ENCODE measurements at regions not wholly inside any gene's neighbourhood (a gene's known extent, or its start where the extent isn't known, plus 50 kb on each side); places are given as distances from the start of the nearest gene placed in this dataset.
"Not testable (repeated sequence)": the region's sequence is repeated elsewhere in the genome, so short reads cannot be mapped to it uniquely, and the experiment has no call there.

DNA sequence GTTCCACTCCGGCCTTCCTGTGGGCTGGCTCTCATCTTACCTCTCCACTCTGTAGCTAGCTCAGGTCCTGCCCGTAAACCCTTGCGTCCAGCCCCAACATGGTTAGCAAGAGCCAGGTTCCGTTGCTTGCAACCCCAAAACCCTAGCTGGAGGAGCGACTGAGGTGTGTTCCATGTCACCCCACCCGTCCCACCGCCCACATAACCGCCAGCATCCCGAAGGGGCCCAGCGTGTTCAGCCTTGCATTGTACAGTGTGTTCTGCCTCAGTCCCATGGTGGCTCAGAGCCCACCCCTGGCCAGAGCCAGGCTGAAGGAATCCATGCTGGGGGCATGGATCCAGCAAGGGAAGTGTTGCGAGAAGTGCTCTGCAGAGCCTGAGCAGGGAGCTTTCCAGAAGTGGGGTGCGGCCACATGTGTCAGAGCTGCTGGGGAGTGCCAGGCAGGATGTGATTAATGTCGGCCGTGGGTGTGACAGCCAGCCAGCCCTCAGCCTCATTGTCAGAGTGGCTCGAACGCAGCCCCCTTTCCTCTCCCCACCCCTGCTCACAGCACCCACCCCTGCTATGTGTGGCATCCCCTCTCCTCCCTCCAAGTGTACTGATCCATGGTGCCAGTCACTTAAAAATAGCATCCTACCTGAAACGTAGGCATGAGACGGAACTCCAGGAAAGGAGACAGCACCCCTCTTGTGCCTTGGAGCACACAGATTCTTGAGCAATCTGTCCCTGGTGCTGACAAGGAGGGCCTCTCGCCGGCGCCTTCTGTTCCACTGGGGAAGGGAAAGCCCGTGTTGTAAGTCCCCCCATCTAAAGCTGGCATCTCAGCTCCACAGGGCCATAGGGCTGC is 158.9 kb downstream of the OR4M2 start:
- intact Hi-C loops (cut with DNase I) = not testable (repeated sequence)
- DNase-seq = peak in 3 of 10 donors; percentile 70 to 84 (median 73)

DNA sequence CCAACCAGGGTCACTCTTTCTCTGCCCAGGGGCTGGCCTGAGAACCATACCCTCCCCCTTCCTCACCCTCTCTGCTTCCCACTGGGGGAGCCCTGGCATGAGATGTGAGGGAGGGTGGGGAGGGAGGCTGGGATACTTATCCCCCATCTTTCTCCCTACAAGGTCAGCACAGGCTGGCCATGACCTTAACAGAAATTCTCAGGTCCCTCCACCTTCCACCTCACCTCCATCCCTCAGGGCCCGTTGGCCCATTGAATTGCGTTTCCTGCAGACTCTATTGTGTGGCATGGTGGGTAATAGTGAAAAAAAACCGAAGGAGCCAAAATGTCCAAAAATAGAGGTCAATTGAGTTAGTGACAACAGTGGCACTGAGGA is 159.5 kb downstream of the OR4M2 start:
- intact Hi-C loops (cut with DNase I) = no loop called here
- DNase-seq = peak in 2 of 10 donors; percentile 56 to 71

DNA sequence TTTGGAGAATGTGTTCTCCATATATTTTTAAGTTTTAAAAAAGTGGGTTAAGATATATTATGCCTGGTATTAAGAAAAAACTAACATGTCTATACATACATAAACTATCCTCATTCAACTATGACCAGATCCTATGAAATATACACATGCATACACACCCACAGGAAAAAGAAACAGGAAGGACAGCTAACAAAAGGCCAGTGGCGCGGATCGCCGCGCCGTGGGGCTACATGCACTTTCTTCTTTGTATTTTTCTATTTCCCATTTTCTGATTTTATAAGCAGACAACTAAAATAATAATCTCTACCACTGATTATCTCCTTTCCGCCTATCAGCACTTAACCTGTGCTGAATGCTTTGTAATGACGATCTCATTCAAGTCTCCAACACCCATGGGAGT is 160.1 kb downstream of the OR4M2 start:
- peak in 2 of 10 donors; percentile 52 to 80 for DNase-seq
- intact Hi-C loops (cut with DNase I) = no loop called here

DNA sequence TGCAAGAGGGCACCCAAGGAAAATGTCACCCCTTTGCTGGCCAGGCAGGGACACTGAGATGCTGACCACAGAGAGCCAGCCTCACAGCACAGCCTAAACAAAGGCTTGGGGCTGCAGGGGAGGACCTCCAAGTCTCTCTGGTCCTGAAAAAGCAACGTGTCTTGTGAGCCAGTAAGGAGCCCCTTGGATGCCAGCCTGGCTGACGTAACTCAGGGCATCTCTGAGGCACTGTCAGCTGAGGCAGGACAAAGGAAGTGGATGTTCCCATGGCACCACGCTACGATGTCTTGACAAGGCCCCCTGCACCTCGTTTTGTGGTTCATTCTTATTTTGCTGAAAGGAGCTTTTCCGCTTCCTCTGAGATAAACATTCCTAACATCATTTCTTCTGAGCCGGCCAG is 160.7 kb downstream of the OR4M2 start:
- DNase-seq = peak in 3 of 10 donors; percentile 73 to 86 (median 80)

DNA sequence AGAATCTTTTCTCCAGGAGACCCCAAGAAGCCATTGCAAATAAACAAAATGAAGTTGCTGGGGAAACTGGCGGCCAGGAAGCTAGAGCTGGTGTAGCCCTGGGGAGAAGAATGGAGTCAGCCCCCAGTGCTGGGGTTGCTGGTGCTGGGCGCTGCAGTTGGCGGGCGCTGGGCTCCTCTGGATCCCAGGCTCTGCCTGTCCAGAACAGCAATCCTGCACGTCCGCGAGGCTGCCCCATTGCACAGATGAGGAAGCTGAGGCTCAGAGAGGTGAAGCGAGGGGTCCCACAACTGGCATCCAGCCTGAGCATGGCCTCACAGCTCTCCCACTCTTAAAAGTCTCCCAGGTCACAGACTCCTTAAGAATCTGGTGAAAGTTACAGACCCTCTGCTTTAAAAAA is 161.1 kb downstream of the OR4M2 start:
- intact Hi-C loops (cut with DNase I) = no loop called here
- peak in 2 of 10 donors; percentile 76 to 84 for DNase-seq

More for the DNA sequence above, 160.7 kb downstream of the OR4M2 start:
- intact Hi-C loops (cut with DNase I) = no loop called here

DNA sequence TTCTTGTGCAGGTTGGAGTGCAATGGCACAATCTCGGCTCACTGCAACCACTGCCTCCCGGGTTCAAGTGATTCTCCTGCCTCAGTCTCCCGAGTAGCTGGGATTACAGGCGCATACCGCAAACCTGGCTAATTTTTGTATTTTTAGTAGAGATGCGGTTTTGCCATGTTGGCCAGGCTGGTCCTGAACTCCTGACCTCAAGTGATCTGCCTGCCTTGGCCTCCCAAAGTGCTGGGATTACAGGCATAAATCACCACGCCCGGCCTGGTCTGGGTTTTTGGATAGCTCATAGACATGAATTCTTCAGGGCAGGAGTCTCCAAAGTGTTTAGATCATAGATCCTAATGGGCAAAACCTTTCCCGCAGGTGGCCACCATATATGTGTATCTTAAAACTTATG is 162.0 kb downstream of the OR4M2 start:
- intact Hi-C loops (cut with DNase I) = not testable (repeated sequence)
- DNase-seq = peak in 2 of 10 donors; percentile 15 to 73

DNA sequence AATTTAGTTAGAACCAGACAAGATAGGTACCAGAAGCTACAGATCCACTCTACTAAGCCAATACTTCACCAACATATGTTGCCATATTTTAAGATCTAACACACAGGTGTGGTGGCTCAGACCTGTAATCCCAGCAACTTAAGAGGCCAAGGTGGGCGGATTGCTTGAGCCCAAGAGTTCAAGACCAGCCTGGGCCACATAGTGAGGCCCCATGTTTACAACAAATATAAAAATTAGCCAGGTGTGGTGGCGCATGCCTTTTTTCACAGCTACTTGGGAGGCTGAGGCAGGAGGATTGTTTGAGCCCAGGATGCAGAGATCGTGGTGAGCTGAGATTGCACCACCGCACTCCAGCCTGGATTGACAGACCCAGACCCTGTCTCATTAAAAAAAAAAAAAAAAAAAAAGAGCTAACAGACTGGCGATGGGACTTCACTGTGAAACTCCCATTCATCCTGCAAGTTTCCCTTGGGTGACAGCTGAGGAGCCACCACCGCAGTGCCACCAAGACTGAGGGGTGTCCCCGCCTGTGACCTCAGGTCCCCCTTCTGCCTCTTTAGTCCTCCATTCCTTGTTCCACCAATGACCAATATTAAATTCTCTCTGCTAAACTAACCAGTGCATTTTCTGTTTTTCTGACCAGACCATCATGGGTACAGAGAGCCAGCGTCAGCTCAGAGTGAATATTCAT is 163.3 kb downstream of the OR4M2 start:
- intact Hi-C loops (cut with DNase I) = no loop called here
- DNase-seq = peak in 3 of 10 donors; percentile 37 to 71 (median 69)

DNA sequence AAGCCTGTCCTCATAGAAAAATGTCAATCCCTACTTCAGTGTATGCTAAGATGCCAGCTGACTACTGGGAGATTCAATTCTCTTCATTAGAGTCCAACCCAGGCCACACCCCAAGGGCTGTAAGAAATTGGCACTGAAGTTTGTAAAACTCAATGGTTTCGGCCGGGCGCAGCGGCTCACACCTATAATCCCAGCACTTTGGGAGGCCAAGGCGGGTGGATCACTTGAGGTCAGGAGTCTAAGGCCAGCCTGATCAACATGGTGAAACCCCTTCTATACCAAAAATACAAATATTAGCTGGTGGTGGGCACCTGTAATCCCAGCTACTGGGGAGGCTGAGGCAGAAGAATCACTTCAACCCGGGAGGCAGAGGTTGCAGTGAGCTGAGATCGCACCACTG is 169.2 kb downstream of the OR4M2 start:
- intact Hi-C loops (cut with DNase I) = not testable (repeated sequence)
- DNase-seq = peak in 1 of 10 donors; percentile 81

DNA sequence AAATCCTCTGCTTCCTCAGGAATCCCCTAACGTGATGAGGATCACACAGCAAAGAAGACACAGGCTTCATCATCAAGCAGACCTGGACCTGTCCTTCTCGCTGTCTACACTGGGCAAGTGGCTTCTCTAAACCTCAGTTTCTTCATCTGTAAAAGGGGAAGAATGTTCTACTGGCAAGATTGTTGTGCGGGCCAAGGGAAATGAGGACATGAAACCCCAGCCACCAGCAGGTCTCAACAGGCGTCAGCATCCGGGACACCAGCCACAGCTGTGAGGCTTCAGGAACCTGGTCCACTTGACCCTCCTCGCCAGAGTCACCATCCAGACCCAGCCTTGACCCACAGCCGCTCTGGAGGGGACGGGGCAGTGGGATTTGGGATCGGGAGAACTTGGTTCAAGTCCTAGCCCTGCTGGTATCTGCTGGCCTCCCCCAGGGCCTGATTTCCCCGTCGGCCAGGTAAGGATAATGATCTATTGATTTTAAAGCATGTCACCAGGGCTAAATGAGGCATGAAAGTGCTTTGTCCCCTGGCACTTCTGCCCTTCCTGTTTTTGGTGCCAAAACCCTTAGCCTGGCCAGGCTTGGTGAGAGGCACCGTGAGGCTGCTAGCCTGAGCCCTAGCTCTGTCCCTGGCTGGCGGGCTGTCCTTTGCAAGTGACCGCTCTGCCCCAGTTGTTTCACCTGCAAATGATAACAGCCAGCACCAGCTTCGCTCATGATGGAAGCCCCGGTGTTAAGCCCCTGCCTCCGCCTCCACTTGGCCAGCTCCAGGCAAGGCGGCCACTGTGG is 170.4 kb downstream of the OR4M2 start:
- intact Hi-C loops (cut with DNase I) = not testable (repeated sequence)
- DNase-seq = peak in 1 of 10 donors; percentile 87

DNA sequence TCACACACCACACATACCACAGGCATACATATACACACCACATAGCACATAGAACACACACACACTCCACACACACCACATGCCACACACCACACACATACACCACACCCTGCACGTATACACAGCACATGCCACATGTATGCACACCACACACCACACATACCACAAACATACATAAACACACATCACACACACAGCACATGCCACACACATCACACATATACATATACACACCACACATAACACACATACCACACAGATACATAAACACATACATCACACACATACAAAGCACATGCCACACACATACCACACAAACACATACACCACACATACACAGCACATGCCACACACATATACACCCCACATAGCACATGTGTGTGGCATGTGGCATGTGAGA is 171.1 kb downstream of the OR4M2 start:
- DNase-seq = no peak
- intact Hi-C loops (cut with DNase I) = no loop called here

DNA sequence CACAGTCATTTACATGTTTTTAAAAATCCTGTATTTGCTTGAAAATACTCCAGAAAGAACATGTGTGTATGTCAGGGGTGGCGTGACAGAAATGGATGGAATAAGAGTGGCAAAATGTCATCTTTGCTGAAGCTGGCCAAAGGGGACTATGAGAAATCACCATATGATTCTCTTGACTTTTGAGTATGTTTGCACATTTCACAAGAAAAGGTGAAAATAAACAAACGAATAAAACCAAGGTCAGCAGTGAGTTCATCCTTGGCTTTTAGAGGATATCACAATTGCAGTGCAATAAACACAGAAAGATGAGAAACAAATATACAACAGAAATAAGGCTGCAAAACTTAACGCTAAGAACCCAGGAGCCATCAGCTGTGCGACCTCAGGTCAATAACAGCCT is 171.7 kb downstream of the OR4M2 start:
- intact Hi-C loops (cut with DNase I) = not testable (repeated sequence)
- peak in 1 of 10 donors; percentile 1 for DNase-seq

DNA sequence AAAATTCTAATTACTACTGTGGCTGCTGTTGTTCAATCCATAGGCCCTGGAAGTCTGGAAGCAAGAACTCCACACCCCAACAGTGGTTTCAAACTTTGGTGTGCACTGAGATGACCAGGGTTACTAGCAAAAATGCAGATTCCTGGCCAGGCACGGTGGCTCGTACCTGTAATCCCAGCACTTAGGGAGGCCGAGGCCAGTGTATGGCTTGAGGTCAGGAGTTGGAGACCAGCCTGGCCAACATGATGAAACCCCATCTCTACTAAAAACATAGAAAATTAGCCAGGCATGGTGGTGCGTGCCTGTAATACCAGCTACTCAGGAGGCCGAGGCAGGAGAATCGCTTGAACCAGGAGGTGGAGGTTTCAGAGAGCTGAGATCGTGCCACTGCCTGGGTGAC is 172.2 kb downstream of the OR4M2 start:
- intact Hi-C loops (cut with DNase I) = not testable (repeated sequence)
- DNase-seq = peak in 1 of 10 donors; percentile 43

DNA sequence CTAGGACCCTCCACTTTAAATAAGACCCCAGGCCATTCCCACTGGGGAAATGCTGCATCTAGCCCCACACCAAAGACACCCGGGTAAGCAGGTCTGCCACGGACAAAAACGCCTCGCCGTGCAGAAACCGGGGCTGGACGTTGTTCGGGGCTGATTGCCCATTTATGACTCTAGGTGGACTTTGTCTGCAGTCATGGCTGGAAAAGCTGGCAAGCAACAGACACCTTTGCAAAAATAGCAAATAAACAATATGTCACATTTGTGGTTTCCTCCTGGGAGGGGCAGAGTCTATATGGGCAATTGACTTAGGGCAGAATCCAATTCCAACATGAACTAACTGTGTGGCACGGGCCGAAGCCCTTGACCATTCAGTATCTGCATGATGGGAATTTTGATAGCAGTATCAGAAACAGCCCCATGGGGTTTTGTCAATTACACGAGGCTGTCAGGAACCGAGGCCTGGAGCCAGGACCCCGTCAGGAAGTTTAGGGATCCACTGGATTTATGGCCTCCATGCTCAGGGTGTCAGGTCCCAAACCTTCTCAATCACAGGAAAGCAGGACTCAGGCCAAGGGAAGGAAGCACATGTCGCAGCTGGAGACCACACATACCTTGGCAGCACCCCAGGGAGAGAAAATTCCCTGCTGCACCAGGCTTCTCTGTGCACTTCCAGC is 172.8 kb downstream of the OR4M2 start:
- intact Hi-C loops (cut with DNase I) = not testable (repeated sequence)
- peak in 1 of 10 donors; percentile 81 for DNase-seq

DNA sequence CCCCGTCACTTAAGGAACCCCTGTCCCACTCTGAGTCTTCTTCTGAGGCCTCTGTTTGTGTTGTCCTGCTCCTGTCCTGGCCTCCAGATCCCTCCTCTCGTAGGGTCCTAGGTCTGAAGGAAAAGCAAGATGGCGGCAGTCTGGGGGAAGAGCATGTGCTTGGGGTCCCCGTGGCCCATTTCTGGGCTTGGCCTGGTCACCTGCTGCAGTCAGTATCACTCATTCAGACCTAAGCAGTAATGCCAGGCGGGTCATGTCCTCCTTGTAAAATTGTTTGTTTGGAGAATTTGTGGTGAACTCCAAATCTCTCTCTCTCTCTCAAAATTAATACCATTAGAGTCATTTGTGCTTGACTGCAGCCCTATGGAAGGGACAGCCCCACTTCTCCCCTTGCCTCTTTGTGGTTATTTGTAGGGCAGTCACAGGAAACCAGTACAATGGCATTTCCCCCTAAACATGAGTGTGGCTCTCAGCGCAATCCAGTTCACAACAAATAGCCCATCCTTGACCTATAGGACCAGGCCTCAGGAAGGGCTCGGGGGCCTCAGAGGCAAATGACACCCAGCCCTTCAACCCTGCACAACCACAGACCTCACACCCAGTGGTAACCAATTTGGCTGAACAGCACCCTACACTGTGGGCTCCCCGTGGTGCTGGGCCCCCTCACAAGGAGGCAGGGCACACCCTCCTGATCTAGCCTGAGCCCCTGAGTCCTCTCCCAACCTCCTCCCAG is 173.5 kb downstream of the OR4M2 start:
- intact Hi-C loops (cut with DNase I) = no loop called here
- DNase-seq = peak in 1 of 10 donors; percentile 70

DNA sequence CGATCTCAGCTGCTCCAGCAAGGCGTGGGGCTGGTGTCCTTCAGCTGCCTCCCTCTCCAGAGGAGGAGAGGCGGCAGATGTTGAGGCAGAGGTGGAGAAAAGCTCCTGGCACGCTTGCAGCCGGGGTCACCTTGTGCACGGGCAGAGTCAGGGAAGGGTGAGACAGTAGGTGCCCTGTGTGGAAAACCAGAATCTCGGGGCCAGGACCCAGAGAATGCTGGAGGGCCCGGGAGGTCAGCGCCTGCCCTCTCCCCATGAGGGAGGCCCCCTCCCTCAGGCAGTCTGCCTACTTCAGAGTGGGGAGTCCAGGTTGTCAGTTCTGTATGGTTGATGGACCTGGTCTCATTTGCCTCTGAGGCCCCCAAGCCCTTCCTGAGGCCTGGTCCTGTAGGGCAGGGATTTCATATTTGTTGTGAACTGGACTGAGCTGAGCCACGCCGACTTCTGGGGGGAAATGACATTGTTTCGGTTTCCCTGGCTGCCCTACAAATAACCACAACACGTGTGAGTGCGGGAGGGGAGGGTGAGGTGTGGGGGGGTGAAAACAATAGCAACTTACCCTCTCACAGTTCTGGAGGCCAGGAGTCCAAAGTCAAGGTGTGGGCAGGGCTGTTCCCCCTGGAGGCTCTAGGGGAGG is 174.2 kb downstream of the OR4M2 start:
- DNase-seq = peak in 1 of 10 donors; percentile 86
- intact Hi-C loops (cut with DNase I) = not testable (repeated sequence)

DNA sequence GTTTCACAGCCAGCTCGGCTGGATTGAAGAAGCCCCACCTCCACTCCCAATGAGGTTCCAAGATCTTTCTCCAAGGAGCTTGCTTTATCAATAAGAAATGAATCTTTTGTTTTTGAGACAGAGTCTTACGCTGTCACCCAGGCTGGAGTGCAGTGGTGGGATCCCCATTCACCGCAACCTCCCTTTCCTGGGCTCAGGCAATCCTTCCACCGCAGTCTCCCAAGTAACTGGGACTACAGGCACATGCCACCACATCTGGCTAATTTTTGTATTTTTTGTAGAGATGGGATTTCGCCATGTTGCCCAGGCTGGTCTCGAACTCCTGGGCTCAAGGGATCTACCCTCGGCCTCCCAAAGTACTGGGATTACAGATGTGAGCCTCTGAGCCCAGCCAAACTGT is 175.3 kb downstream of the OR4M2 start:
- intact Hi-C loops (cut with DNase I); DNase-seq: not testable (repeated sequence)

DNA sequence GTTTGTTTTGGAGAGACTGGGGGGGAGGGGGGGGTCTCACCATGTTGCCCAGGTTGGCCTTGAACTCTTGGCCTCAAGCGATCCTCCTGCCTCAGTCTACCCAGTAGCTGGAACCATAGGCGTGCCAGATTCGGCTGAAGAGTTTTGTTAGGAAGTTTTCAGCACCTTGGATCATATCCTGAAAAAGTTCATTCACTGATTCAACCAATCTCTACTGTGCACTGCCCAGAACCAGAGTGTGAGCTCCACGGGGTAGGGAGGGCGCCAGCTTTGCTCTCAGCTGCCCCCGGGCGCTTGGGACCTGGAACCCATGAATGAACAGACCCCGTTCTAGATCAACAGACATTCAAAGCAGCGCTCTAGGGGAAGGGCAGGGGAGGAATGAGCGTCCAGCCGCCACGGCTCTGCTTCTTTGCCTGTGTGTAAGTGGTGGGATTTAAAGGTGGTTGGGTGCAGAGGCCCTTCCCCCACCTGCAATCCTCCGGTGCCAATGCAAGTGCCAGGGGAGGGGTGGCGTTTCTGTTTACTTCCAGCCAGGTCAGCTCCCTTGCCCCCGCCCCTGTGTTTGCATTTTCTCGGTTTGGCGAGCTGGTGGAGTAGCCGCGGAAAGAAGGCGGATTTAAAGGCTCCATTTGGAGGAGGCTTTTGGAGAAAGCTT is 176.2 kb downstream of the OR4M2 start:
- peak in 1 of 10 donors; percentile 85 for DNase-seq
- intact Hi-C loops (cut with DNase I) = not testable (repeated sequence)
